ENCODE measurements at regions not wholly inside any gene's neighbourhood (a gene's known extent, or its start where the extent isn't known, plus 50 kb on each side); places are given as distances from the start of the nearest gene placed in this dataset.

GRCh38 chr10:113226831-113227445 is 276.9 kb downstream of the TCF7L2 start:
- Histone ChIP-seq H3K4me1 (no peaks in the 10 kb centered on the region), H3K27me3 (no peaks in the 10 kb centered on the region), H3K36me3 (no peaks in the 10 kb centered on the region), H3K27ac (no peak overlapping the region), H3K9me3 (no peaks in the 10 kb centered on the region), H3K4me3 (no peak overlapping the region)
- no peak for TF ChIP-seq CTCF (IDR thresholded peaks at IDR 0.05)
- peak in 1 of 2 donors; percentile 50 for DNase-seq (ENCODE audit: low spot score in 2 of 2)
- intact Hi-C loops (cut with DNase I), result no loop called here

- H3K27me3 ChIP-seq, result no peaks in the 10 kb centered on the region
- H3K9me3 ChIP-seq, result no peaks in the 10 kb centered on the region
- H3K36me3 ChIP-seq, result no peaks in the 10 kb centered on the region
- no peaks in the 10 kb centered on the region for H3K4me1 ChIP-seq
- H3K4me3 ChIP-seq, result no peak overlapping the region
- H3K27ac ChIP-seq, result no peak overlapping the region
- intact Hi-C loops (cut with DNase I), result no loop called here
- peak in 1 of 2 donors; percentile 19 for DNase-seq (ENCODE audit: low spot score in 2 of 2)
- no peak for TF ChIP-seq CTCF (IDR thresholded peaks at IDR 0.05)
Measured at GRCh38 chr10:113228530-113228929, 278.5 kb downstream of the TCF7L2 start.

DNA sequence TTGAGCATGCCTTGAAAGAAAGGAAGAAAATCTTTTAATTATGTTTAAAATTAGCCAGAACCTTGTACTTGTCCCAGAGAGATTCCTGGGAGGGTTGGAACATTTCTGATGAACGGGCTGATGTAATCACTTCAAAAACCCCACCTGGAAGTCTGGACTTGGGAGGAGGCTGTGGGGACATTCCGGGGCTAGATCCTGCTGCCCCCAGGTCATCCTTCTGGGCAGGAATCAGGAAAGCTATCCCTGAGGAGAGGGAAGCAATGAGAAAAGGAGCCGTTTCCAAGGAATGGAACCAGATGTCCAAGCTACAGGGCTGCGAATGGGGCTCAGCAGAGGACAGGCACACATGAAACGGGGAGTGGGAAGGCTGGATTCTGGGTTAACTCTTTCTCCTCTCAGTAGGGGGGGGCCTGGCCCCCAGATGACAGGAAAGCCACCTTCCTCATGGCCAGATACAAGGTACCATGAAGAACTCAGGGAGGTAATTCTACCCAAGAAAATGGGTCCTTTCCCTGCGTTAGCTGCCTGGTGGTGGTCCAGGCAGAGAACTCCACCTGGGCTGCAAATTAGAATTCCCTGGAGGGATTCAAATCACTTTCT is 280.1 kb downstream of the TCF7L2 start:
- DNase-seq (ENCODE audit: low spot score in 2 of 2), result peak in 1 of 2 donors; percentile 48
- H3K4me3 ChIP-seq, result no peak overlapping the region
- no peaks in the 10 kb centered on the region for H3K36me3 ChIP-seq
- TF ChIP-seq CTCF (IDR thresholded peaks at IDR 0.05), result no peak
- no peaks in the 10 kb centered on the region for H3K4me1 ChIP-seq
- no peaks in the 10 kb centered on the region for H3K9me3 ChIP-seq
- no peaks in the 10 kb centered on the region for H3K27me3 ChIP-seq
- intact Hi-C loops (cut with DNase I), result no loop called here
- no peak overlapping the region for H3K27ac ChIP-seq

GRCh38 chr10:113232928-113233511 is 283.0 kb downstream of the TCF7L2 start:
- no peaks in the 10 kb centered on the region for H3K4me1 ChIP-seq
- TF ChIP-seq CTCF (IDR thresholded peaks at IDR 0.05), result no peak
- DNase-seq (ENCODE audit: low spot score in 2 of 2), result no peak
- H3K27me3 ChIP-seq, result no peaks in the 10 kb centered on the region
- no peak overlapping the region for H3K27ac ChIP-seq
- intact Hi-C loops (cut with DNase I), result no loop called here
- H3K4me3 ChIP-seq, result no peak overlapping the region
- H3K36me3 ChIP-seq, result no peaks in the 10 kb centered on the region
- no peaks in the 10 kb centered on the region for H3K9me3 ChIP-seq

DNA sequence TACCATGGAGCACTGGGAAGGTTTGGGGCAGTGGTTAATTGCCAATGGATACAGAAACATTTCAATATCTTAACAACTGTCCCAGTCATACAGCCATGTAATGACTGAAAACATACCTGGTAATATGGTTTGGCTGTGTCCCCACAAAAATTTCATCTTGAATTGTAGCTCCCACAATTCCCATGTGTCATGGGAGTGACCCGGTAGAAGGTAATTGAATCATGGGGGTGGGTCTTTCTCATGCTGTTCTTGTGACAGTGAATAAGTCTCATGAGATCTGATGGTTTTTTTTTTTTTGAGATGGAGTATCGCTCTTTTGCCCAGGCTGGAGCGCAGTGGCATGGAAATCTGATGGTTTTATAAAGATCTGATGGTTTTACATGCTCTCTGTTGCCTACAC is 284.4 kb downstream of the TCF7L2 start:
- Histone ChIP-seq H3K27me3 (no peaks in the 10 kb centered on the region), H3K4me3 (no peak overlapping the region), H3K9me3 (no peaks in the 10 kb centered on the region), H3K36me3 (no peaks in the 10 kb centered on the region), H3K4me1 (no peaks in the 10 kb centered on the region), H3K27ac (no peak overlapping the region)
- TF ChIP-seq CTCF (IDR thresholded peaks at IDR 0.05), result no peak
- no peak for DNase-seq (ENCODE audit: low spot score in 2 of 2)
- intact Hi-C loops (cut with DNase I), result no loop called here
